Choroid plexus epithelial cell (primary cell): ENCODE measurements at regions not wholly inside any gene's neighbourhood (a gene's known extent, or its start where the extent isn't known, plus 50 kb on each side); places are given as distances from the start of the nearest gene placed in this dataset.
"Not testable (repeated sequence)": the region's sequence is repeated elsewhere in the genome, so short reads cannot be mapped to it uniquely, and the experiment has no call there.

Experiments
- DNase-seq: peaks from one replicate; pipeline ENCODE4 v3.0.0-alpha.2; 2010; ENCODE audit warnings: low read depth
- H3K4me3 ChIP-seq: 2 replicates; pipeline ENCODE4 v1.5.1; 2011; ENCODE audit warnings: low read depth, mild to moderate bottlenecking, control low read depth, low read length, moderate library complexity
- TF ChIP-seq, protein P1 (sequence below): conservative IDR thresholded peaks from 2 replicates; pipeline ENCODE4 v1.5.1; 2011; ENCODE audit warnings: low read depth, mild to moderate bottlenecking, control low read depth, inconsistent platforms, low read length, moderate library complexity

DNA sequence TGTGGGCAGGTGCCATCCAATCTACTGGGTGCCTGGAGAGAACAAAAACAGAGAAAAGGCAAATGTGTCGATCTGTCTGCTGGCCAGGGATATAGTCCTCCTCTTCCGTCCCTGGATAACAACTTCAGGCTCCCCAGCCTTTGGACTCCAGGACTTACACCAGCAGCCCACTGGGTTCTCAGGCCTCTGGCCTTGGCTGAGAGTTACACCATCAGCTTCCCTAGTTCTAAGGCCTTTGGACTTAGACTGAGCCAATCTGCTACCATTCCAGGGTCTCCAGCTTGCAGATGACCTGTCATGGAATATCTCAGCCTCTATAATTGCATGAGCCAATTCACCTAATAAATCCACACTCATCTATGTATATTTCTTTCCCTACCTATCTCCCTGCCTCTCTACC is 460.9 kb upstream of the ADAMTS9 start:
- TF ChIP-seq, protein P1, sequence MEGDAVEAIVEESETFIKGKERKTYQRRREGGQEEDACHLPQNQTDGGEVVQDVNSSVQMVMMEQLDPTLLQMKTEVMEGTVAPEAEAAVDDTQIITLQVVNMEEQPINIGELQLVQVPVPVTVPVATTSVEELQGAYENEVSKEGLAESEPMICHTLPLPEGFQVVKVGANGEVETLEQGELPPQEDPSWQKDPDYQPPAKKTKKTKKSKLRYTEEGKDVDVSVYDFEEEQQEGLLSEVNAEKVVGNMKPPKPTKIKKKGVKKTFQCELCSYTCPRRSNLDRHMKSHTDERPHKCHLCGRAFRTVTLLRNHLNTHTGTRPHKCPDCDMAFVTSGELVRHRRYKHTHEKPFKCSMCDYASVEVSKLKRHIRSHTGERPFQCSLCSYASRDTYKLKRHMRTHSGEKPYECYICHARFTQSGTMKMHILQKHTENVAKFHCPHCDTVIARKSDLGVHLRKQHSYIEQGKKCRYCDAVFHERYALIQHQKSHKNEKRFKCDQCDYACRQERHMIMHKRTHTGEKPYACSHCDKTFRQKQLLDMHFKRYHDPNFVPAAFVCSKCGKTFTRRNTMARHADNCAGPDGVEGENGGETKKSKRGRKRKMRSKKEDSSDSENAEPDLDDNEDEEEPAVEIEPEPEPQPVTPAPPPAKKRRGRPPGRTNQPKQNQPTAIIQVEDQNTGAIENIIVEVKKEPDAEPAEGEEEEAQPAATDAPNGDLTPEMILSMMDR, result no peak
- DNase-seq, result no peak
- H3K4me3 ChIP-seq, result no peak overlapping the region

DNA sequence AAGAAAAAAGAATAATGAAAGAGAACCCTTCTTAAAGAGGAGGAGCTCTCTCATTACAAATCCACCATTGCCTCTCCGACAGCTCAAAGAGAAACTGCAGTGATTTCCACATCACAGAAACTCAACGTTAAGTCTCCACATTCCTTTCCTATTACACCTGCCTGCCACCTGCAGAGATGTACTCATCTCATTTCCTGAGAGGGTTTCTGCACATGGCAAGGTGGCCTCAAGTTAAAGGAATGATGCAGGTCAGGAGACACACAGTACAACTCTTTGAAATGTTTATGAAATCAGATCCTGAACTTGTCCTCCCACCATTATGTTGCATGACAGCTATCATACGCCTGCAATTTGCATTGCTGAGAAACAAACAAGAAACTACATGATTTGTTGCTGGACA is 458.4 kb upstream of the ADAMTS9 start:
- TF ChIP-seq, protein P1, result no peak
- DNase-seq, result peak; percentile 92
- no peak overlapping the region for H3K4me3 ChIP-seq

DNA sequence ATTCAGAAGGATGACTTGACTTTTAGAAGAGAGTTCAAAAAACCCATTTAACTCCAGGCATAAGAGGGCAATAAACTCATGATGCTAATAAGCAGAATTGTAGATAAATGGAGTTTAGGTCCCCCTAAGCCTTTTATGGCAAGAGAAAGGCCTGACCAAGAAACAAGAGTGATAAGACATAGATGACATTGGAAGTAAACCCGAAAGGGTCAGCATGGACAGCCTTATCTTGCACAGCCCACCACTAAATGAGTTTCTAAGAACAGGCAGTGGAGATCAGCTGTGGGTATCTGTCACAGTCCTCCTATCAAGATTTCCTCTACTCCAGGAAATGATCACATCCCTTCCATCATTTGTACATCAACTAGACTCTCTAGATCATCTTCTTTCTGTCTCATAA is 457.9 kb upstream of the ADAMTS9 start:
- H3K4me3 ChIP-seq, result no peak overlapping the region
- DNase-seq, result no peak

GRCh38 chr3:65144791-65145351 is 457.1 kb upstream of the ADAMTS9 start:
- H3K4me3 ChIP-seq, result no peak overlapping the region
- peak; percentile 34 for DNase-seq
- TF ChIP-seq, protein P1, result no peak

More for the DNA sequence above, 457.9 kb upstream of the ADAMTS9 start:
- TF ChIP-seq, protein P1, result no peak

DNA sequence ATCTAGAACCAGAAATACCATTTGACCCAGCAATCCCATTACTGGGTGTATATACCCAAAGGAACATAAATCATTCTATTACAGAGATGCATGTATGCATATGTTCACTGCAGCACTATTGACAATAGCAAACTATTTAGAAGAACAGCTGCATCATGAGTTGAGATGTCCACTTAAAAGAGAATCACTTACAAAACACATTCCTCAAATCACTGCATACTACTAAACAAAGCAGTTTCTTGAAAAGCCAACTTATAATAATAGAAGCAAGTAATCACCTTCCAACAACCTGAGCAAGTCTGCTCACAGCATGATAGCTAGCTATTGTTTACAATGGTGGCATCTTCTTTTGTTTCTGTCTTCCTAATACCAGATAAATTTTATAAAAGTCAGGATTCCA is 454.7 kb upstream of the ADAMTS9 start:
- no peak for DNase-seq
- H3K4me3 ChIP-seq, result no peak overlapping the region
- TF ChIP-seq, protein P1, result no peak

DNA sequence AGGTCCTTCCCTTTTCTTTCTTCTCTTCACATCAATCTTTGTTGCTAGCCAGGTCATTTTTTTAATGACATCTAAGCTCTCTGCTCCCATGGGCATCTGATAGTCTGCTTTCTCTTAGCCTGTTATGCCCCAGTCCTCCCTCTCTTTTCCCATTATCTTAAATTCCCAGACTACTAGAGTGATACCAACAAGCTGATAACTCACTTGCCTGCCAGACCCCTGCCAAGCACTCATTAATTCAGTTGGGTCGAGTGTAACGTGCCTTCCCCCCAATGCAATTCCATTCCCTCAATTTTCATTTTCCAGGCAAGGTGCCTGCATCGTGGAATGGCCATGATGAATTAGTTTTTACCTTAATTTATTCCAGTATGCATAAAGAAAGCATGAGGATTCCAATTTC is 450.8 kb upstream of the ADAMTS9 start:
- no peak for DNase-seq
- TF ChIP-seq, protein P1, result no peak
- H3K4me3 ChIP-seq, result no peak overlapping the region

DNA sequence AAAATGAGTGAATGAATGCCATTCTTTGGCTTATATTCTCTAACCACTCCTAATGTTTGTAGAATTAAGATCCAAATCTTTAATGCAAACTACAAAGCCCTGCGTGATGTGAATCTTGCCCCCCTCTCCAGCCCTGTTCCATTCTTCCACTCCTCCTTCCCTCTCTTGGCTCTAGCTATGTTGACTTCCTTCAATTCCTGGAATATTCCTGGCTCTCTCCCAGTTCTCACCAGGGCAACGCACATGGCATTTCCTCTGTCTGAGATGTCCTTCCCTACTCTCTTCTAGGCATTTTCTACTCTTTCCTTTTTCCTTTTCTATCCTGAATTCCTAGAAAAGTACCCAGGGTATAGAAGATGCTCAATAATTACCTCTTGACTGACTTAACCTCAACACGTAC is 446.0 kb upstream of the ADAMTS9 start:
- not testable (repeated sequence) for DNase-seq, H3K4me3 ChIP-seq
